CD14-positive monocyte (primary cell): ENCODE measurements at regions not wholly inside any gene's neighbourhood (a gene's known extent, or its start where the extent isn't known, plus 50 kb on each side); places are given as distances from the start of the nearest gene placed in this dataset.

Experiments
- DNase-seq, 3 donors: peaks; one replicate each; pipeline ENCODE4 v3.0.0-alpha.2; 2011 to 2022
- H2AFZ ChIP-seq: 2 replicates; pipeline ENCODE4 v1.6.0; 2012; ENCODE audit warnings: mild to moderate bottlenecking, low read depth, low read length, inconsistent platforms; ENCODE audit not compliant: insufficient read depth, poor library complexity, severe bottlenecking
- H3K27ac ChIP-seq, 2 donors: 1 replicate in 1 of 2; 2 replicates in 1 of 2; pipeline ENCODE4 v1.5.1; 2012 to 2013; ENCODE audit warnings: low read length in 2 of 2, control low read depth in 1 of 2, inconsistent platforms in 1 of 2, low read depth in 1 of 2, mild to moderate bottlenecking in 1 of 2
- H3K27me3 ChIP-seq, 2 donors: one replicate each; pipeline versions ENCODE4 v1.6.0 to v1.6.1; 2011 to 2013; ENCODE audit warnings: low read length in 2 of 2; ENCODE audit not compliant: control insufficient read depth in 2 of 2, insufficient read depth in 2 of 2
- H3K36me3 ChIP-seq, 2 donors: replicated peaks in 1 of 2; 1 replicate in 1 of 2; 2 replicates in 1 of 2; pipeline versions ENCODE4 v1.5.1 to v1.6.1; 2012 to 2013; ENCODE audit warnings: low read length in 2 of 2, control low read depth in 1 of 2, inconsistent platforms in 1 of 2, mild to moderate bottlenecking in 1 of 2; ENCODE audit not compliant: insufficient read depth in 2 of 2, control insufficient read depth in 1 of 2
- H3K4me1 ChIP-seq, 2 donors: 1 replicate in 1 of 2; 2 replicates in 1 of 2; pipeline versions ENCODE4 v1.5.1 to v1.6.1; 2012 to 2013; ENCODE audit warnings: low read length in 2 of 2, control low read depth in 1 of 2, inconsistent platforms in 1 of 2, mild to moderate bottlenecking in 1 of 2, moderate library complexity in 1 of 2; ENCODE audit not compliant: insufficient read depth in 2 of 2, control insufficient read depth in 1 of 2
- H3K4me2 ChIP-seq: replicated peaks from 2 replicates; pipeline ENCODE3; 2012; ENCODE audit warnings: low read length, moderate library complexity, mild to moderate bottlenecking; ENCODE audit not compliant: poor library complexity, severe bottlenecking; ENCODE audit errors: extremely low read depth
- H3K4me3 ChIP-seq, 3 experiments: fragments of 200-600 bp in 1 of 3; sonication (generic) in 1 of 3; replicated peaks in 1 of 3; 1 replicate in 2 of 3; 2 replicates in 1 of 3; pipeline ENCODE4 v1.5.1; 2011 to 2013; ENCODE audit warnings: low read length in 3 of 3, mild to moderate bottlenecking in 3 of 3, control low read depth in 2 of 3, low read depth in 2 of 3, inconsistent platforms in 1 of 3, moderate library complexity in 1 of 3
- H3K79me2 ChIP-seq: 2 replicates; pipeline ENCODE4 v1.6.0; 2012; ENCODE audit warnings: mild to moderate bottlenecking, control low read depth, inconsistent platforms, low read length, moderate library complexity; ENCODE audit not compliant: insufficient read depth
- H3K9ac ChIP-seq: 2 replicates; pipeline ENCODE4 v1.6.0; 2017; ENCODE audit warnings: low read length, mild to moderate bottlenecking; ENCODE audit not compliant: insufficient read depth, poor library complexity, severe bottlenecking
- H3K9me3 ChIP-seq, 2 donors: replicated peaks in 1 of 2; 1 replicate in 1 of 2; 2 replicates in 1 of 2; pipeline versions ENCODE4 v1.5.1 to v1.6.1; 2012 to 2013; ENCODE audit warnings: low read length in 2 of 2, control low read depth in 1 of 2; ENCODE audit not compliant: control insufficient read depth in 1 of 2, insufficient read depth in 1 of 2
- H4K20me1 ChIP-seq: 2 replicates; pipeline ENCODE4 v1.6.0; 2012; ENCODE audit warnings: mild to moderate bottlenecking, low read length, control low read depth, moderate library complexity; ENCODE audit not compliant: insufficient read depth
- H3K27ac Mint-ChIP-seq, 7 donors: one replicate each; pipeline ENCODE4 v1.8.0; 2020; ENCODE audit warnings: mild to moderate bottlenecking in 7 of 7, mixed read lengths in 7 of 7, moderate library complexity in 6 of 7, inconsistent platforms in 2 of 7
- H3K27me3 Mint-ChIP-seq, 3 donors: one replicate each; pipeline ENCODE4 v1.8.0; 2021 to 2022; ENCODE audit warnings: low read depth in 3 of 3, mild to moderate bottlenecking in 3 of 3, mixed read lengths in 3 of 3, moderate library complexity in 3 of 3, inconsistent platforms in 1 of 3
- H3K36me3 Mint-ChIP-seq, 2 donors: one replicate each; pipeline ENCODE4 v1.8.0; 2020; ENCODE audit warnings: mixed read lengths in 2 of 2, inconsistent platforms in 1 of 2, mild to moderate bottlenecking in 1 of 2
- H3K4me1 Mint-ChIP-seq: one replicate; pipeline ENCODE4 v1.8.0; 2020; ENCODE audit warnings: mild to moderate bottlenecking, mixed read lengths
- H3K4me3 Mint-ChIP-seq, 2 donors: one replicate each; pipeline ENCODE4 v1.8.0; 2020; ENCODE audit warnings: mild to moderate bottlenecking in 2 of 2, mixed read lengths in 2 of 2, moderate library complexity in 1 of 2
- H3K9me3 Mint-ChIP-seq, 7 donors: one replicate each; pipeline ENCODE4 v1.8.0; 2020 to 2022; ENCODE audit warnings: mixed read lengths in 7 of 7, mild to moderate bottlenecking in 6 of 7, moderate library complexity in 6 of 7, inconsistent platforms in 2 of 7
- CTCF ChIP-seq: fragments of 200-600 bp; IDR thresholded peaks from one replicate; pipeline ENCODE4 v1.8.0; 2022; ENCODE audit warnings: antibody characterized with exemption, mild to moderate bottlenecking
- WGBS: methylation state at CpG from one replicate; pipeline ENCODE4 v1.1.5; 2013; ENCODE audit warnings: missing lambda C conversion rate; ENCODE audit not compliant: insufficient coverage; 5-methylcytosine and 5-hydroxymethylcytosine counted together
- intact Hi-C, 2 donors: fragments of 100-400 bp; cut with micrococcal nuclease; formaldehyde crosslinking; loops; one replicate each; pipeline versions ENCODE4 v1.15.0 to v1.15.1; 2023

GRCh38 chr22:47784991-47785390, 1022.5 kb downstream of the TBC1D22A start:
- peaks cover 13 to 32% (median 21%) of the 10 kb centered on the region in 7 donors for H3K9me3 Mint-ChIP-seq
- intact Hi-C loops, result no loop called here
- no peak overlapping the region for H3K4me3 Mint-ChIP-seq
- Histone ChIP-seq H3K4me1 (no peaks in the 10 kb centered on the region), H3K36me3 (no peaks in the 10 kb centered on the region), H3K4me3 (no peak overlapping the region), H3K9ac (no peak overlapping the region), H4K20me1 (no peaks in the 10 kb centered on the region), H3K27me3 (no peaks in the 10 kb centered on the region), H3K4me2 (no peak overlapping the region), H3K79me2 (no peaks in the 10 kb centered on the region), H2AFZ (no peak overlapping the region), H3K9me3 (peaks cover 13 to 34% of the 10 kb centered on the region in 2 donors), H3K27ac (no peak overlapping the region)
- H3K27me3 Mint-ChIP-seq, result peaks cover 0 to 9% (median 8%) of the 10 kb centered on the region in 3 donors
- no peaks in the 10 kb centered on the region for H3K36me3 Mint-ChIP-seq
- no peak for TF ChIP-seq CTCF
- H3K27ac Mint-ChIP-seq, result no peak overlapping the region
- WGBS, result 100% methylated on average over 1 of the region's 1 CpG
- no peak for DNase-seq
- no peaks in the 10 kb centered on the region for H3K4me1 Mint-ChIP-seq

- Histone ChIP-seq H2AFZ (no peak overlapping the region), H3K4me2 (no peak overlapping the region), H3K4me1 (no peaks in the 10 kb centered on the region), H3K4me3 (no peak overlapping the region), H3K27ac (no peak overlapping the region), H4K20me1 (no peaks in the 10 kb centered on the region), H3K79me2 (no peaks in the 10 kb centered on the region), H3K9me3 (peaks cover 13 to 34% of the 10 kb centered on the region in 2 donors), H3K36me3 (no peaks in the 10 kb centered on the region), H3K9ac (no peak overlapping the region), H3K27me3 (no peaks in the 10 kb centered on the region)
- intact Hi-C loops, result no loop called here
- WGBS, result 77% methylated on average over 4 of the region's 4 CpGs
- Mint-ChIP-seq H3K4me3 (no peak overlapping the region), H3K27ac (no peak overlapping the region), H3K27me3 (peaks cover 0 to 9% (median 7%) of the 10 kb centered on the region in 3 donors), H3K4me1 (no peaks in the 10 kb centered on the region), H3K36me3 (no peaks in the 10 kb centered on the region), H3K9me3 (peaks cover 13 to 32% (median 21%) of the 10 kb centered on the region in 7 donors)
- no peak for TF ChIP-seq CTCF
- no peak for DNase-seq
Observed at GRCh38 chr22:47784367-47784983, 1022.0 kb downstream of the TBC1D22A start.
